ENCODE measurements at regions not wholly inside any gene's neighbourhood (a gene's known extent, or its start where the extent isn't known, plus 50 kb on each side); places are given as distances from the start of the nearest gene placed in this dataset.

- no peak for TF ChIP-seq ZNF274 (IDR thresholded peaks at IDR 0.05; ENCODE audit: borderline replicate concordance, extremely low read depth, low read length)
- no peak for TF ChIP-seq JUND (IDR thresholded peaks at IDR 0.05; ENCODE audit: low read length)
- no peak for TF ChIP-seq CTCF (IDR thresholded peaks at IDR 0.05; ENCODE audit: control extremely low read depth in 1 of 3, insufficient read depth in 1 of 3, low read depth in 1 of 3, low read length in 3 of 3)
- TF ChIP-seq EP300 (IDR thresholded peaks at IDR 0.05; ENCODE audit: borderline replicate concordance in 1 of 2, low read depth in 2 of 2, low read length in 2 of 2): no peak
- TF ChIP-seq POLR2AphosphoS5 (IDR thresholded peaks at IDR 0.05; ENCODE audit: low read depth, low read length): no peak
- no peak for TF ChIP-seq POLR2A (IDR thresholded peaks at IDR 0.05; ENCODE audit: control extremely low read depth in 1 of 2, low read depth in 2 of 2, low read length in 2 of 2)
- no peak for TF ChIP-seq RFX5 (IDR thresholded peaks at IDR 0.05; ENCODE audit: borderline replicate concordance, low read depth, low read length)
Observed at GRCh38 chr12:107287436-107288413, 194.4 kb upstream of the CRY1 start.

Measured in H1 (cell line).